ENCODE measurements at regions not wholly inside any gene's neighbourhood (a gene's known extent, or its start where the extent isn't known, plus 50 kb on each side); places are given as distances from the start of the nearest gene placed in this dataset.

DNA sequence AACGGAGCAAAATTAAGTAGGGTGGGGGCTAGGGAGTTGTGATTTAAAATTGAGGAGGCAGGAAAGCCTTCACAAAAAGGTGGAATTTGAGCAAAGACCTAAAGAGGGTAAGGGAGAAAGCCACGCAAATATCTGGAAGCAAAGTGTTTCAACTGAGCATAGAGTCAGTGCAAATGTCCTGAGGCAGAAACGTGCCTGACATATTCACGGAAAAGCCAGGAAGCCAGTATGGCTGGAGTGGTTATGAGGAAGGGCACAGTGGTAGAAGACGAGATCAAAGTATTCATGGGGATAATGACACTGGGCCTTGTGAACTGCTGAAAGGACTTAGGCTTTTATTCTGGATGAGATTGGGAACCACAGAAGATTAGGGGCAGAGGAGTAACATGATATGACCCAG lies 268.4 kb downstream of the MAN2A1 start:
- H3K27me3 ChIP-seq (replicated peaks; ENCODE audit: insufficient read depth) = no peaks in the 10 kb centered on the region
- TF ChIP-seq, protein P1, sequence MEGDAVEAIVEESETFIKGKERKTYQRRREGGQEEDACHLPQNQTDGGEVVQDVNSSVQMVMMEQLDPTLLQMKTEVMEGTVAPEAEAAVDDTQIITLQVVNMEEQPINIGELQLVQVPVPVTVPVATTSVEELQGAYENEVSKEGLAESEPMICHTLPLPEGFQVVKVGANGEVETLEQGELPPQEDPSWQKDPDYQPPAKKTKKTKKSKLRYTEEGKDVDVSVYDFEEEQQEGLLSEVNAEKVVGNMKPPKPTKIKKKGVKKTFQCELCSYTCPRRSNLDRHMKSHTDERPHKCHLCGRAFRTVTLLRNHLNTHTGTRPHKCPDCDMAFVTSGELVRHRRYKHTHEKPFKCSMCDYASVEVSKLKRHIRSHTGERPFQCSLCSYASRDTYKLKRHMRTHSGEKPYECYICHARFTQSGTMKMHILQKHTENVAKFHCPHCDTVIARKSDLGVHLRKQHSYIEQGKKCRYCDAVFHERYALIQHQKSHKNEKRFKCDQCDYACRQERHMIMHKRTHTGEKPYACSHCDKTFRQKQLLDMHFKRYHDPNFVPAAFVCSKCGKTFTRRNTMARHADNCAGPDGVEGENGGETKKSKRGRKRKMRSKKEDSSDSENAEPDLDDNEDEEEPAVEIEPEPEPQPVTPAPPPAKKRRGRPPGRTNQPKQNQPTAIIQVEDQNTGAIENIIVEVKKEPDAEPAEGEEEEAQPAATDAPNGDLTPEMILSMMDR (IDR thresholded peaks at IDR 0.05) = no peak
- TF ChIP-seq POLR2AphosphoS5 (IDR thresholded peaks at IDR 0.05) (no peak), POLR2A (IDR thresholded peaks at IDR 0.05) (no peak)
- intact Hi-C loops (cut with DNase I) = no loop called here
- no peak overlapping the region for H3K4me3 ChIP-seq
- H3K4me1 ChIP-seq (replicated peaks) = no peaks in the 10 kb centered on the region
- no peaks in the 10 kb centered on the region for H3K36me3 ChIP-seq
- H3K27ac ChIP-seq = no peak overlapping the region
- 82% methylated on average over 5 of the region's 5 CpGs for WGBS
- H3K9me3 ChIP-seq = no peaks in the 10 kb centered on the region
- DNase-seq (ENCODE audit: low spot score) = no peak

DNA sequence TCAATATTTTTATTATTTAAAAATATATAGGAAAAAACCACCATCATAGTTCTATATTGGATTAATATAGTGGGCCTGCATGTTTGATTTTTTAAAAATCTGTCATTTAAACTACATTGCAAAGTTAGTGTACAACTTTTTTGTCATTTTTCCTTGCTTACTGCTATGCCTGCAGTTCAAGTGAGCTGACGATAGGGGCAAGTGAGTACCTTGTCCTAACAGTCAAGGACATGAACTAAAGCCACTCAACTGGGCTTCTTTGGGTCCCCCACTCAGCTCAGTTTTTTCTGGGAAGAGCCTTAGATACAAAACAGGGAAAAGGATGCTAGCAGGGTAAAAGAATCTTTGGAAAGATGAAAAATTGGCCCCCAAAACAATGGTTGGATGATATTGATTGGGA lies 269.9 kb downstream of the MAN2A1 start:
- intact Hi-C loops (cut with DNase I) = no loop called here
- no peaks in the 10 kb centered on the region for H3K27me3 ChIP-seq (replicated peaks; ENCODE audit: insufficient read depth)
- WGBS = 74% methylated on average over 1 of the region's 1 CpG

GRCh38 chr5:109961751-109962150 lies 272.0 kb downstream of the MAN2A1 start:
- 94% methylated on average over 1 of the region's 1 CpG for WGBS
- intact Hi-C loops (cut with DNase I) = no loop called here
- Histone ChIP-seq H3K4me1 (replicated peaks) (no peaks in the 10 kb centered on the region), H3K27ac (no peak overlapping the region), H3K27me3 (replicated peaks; ENCODE audit: insufficient read depth) (no peaks in the 10 kb centered on the region), H3K9me3 (no peaks in the 10 kb centered on the region), H3K36me3 (no peaks in the 10 kb centered on the region), H3K4me3 (no peak overlapping the region)
- DNase-seq (ENCODE audit: low spot score) = no peak
- TF ChIP-seq POLR2AphosphoS5 (IDR thresholded peaks at IDR 0.05) (no peak), POLR2A (IDR thresholded peaks at IDR 0.05) (no peak)
- TF ChIP-seq, protein P1 (IDR thresholded peaks at IDR 0.05) = no peak

More for the DNA sequence above, 269.9 kb downstream of the MAN2A1 start:
- no peak for DNase-seq (ENCODE audit: low spot score)
- Histone ChIP-seq H3K36me3 (no peaks in the 10 kb centered on the region), H3K4me1 (replicated peaks) (no peaks in the 10 kb centered on the region), H3K9me3 (no peaks in the 10 kb centered on the region), H3K27ac (no peak overlapping the region), H3K4me3 (no peak overlapping the region)
- TF ChIP-seq POLR2AphosphoS5 (IDR thresholded peaks at IDR 0.05) (no peak), POLR2A (IDR thresholded peaks at IDR 0.05) (no peak)
- TF ChIP-seq, protein P1 (IDR thresholded peaks at IDR 0.05) = no peak

DNA sequence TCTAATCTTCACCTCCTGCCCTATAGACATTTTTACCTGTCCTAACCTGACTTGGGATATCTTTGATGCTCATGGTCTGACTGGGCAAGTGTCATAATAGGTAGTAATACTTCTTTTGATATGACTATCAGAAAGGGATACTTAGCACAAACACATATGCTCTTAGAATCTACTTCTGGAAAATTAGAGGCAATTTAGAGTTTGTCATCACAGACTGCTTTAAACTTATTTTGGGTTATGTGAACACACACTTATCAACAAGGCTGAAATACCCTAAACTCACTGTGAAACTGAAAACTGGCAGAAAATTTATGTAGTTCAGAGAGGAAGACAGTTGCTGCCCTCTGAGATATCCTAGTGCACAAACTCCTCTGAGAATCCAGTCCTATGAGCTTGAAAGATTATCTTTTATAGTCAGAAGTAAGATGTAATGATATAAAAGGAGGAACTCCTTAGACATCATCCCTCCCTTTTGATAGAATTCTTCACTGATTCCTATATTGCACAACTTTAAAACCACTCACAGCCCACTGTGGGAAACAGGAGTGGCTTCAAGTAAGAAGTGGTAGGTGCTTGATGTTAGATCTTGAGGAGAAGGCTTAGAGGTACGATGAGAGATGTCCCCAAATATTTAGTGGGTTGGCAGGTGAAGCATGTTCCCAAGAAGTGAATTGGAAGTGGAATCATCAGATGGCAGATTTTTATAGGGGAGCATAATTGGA lies 273.3 kb downstream of the MAN2A1 start:
- Histone ChIP-seq H3K36me3 (no peaks in the 10 kb centered on the region), H3K27me3 (replicated peaks; ENCODE audit: insufficient read depth) (no peaks in the 10 kb centered on the region), H3K4me1 (replicated peaks) (no peaks in the 10 kb centered on the region), H3K9me3 (no peaks in the 10 kb centered on the region), H3K27ac (no peak overlapping the region), H3K4me3 (no peak overlapping the region)
- DNase-seq (ENCODE audit: low spot score) = no peak
- TF ChIP-seq, protein P1 (IDR thresholded peaks at IDR 0.05) = no peak
- TF ChIP-seq POLR2AphosphoS5 (IDR thresholded peaks at IDR 0.05) (no peak), POLR2A (IDR thresholded peaks at IDR 0.05) (no peak)
- intact Hi-C loops (cut with DNase I) = no loop called here
- whole genome bisulfite sequencing = 58% methylated on average over 1 of the region's 1 CpG

- Histone ChIP-seq H3K9me3 (no peaks in the 10 kb centered on the region), H3K36me3 (no peaks in the 10 kb centered on the region), H3K27ac (no peak overlapping the region), H3K27me3 (replicated peaks; ENCODE audit: insufficient read depth) (no peaks in the 10 kb centered on the region), H3K4me3 (no peak overlapping the region), H3K4me1 (replicated peaks) (no peaks in the 10 kb centered on the region)
- 91% methylated on average over 3 of the region's 3 CpGs for WGBS
- DNase-seq (ENCODE audit: low spot score) = no peak
- intact Hi-C loops (cut with DNase I) = no loop called here
- TF ChIP-seq POLR2AphosphoS5 (IDR thresholded peaks at IDR 0.05) = no peak
- no peak for TF ChIP-seq POLR2A (IDR thresholded peaks at IDR 0.05)
- TF ChIP-seq, protein P1 (IDR thresholded peaks at IDR 0.05) = no peak
These were observed 274.4 kb downstream of the MAN2A1 start for GRCh38 chr5:109964136-109964535.
